Endothelial cell of umbilical vein (primary cell): ENCODE measurements at regions not wholly inside any gene's neighbourhood (a gene's known extent, or its start where the extent isn't known, plus 50 kb on each side); places are given as distances from the start of the nearest gene placed in this dataset.

Experiments used
- BruUV-seq: library from RNA; stranded (reverse); fragments of 400-500 nt; replicated peaks from 2 replicates; lab custom pipeline; 2021; lab: Mats Ljungman, UMichigan
- CTCF ChIA-PET: fragments of 300-600, 350-600 bp; sonication (Branson Sonifier 250); formaldehyde crosslinking; loops from one replicate; lab custom pipeline; 2021; ENCODE audit warnings: antibody characterized with exemption, inconsistent platforms; lab: Charles Lee
- POLR2A ChIA-PET: fragments of 300-600, 350-600 bp; sonication (Branson Sonifier 250); formaldehyde crosslinking; loops from one replicate; lab custom pipeline; 2021; ENCODE audit warnings: antibody characterized with exemption, inconsistent platforms; lab: Charles Lee
- DNase-seq: peaks from one replicate; pipeline ENCODE4 v3.0.0-alpha.2; 2011; ENCODE audit warnings: low read depth, low spot score
- FAIRE-seq: peaks from 2 replicates; lab custom pipeline; 2011; peaks lifted over from hg19 to GRCh38; lab: Jason Lieb, UNC
- H2AFZ ChIP-seq: 2 replicates; pipeline ENCODE4 v1.6.0; 2012; ENCODE audit warnings: low read depth, low read length, control low read depth, inconsistent platforms
- H3K27ac ChIP-seq: 2 replicates; pipeline ENCODE4 v1.5.1; 2011; ENCODE audit warnings: low read depth, mild to moderate bottlenecking, control low read depth, low read length, moderate library complexity; ENCODE audit not compliant: insufficient read depth
- H3K27me3 ChIP-seq, 2 experiments: 2 replicates each; pipeline versions ENCODE4 v1.6.0 to v1.6.1; 2011; ENCODE audit warnings: low read length in 2 of 2, mixed read lengths in 1 of 2; ENCODE audit not compliant: control insufficient read depth in 2 of 2, insufficient read depth in 2 of 2
- H3K36me3 ChIP-seq, 2 experiments: 2 replicates in 1 of 2; 3 replicates in 1 of 2; pipeline ENCODE4 v1.5.1; 2011; ENCODE audit warnings: low read length in 2 of 2, mild to moderate bottlenecking in 1 of 2, moderate library complexity in 1 of 2; ENCODE audit not compliant: control insufficient read depth in 2 of 2, insufficient read depth in 2 of 2; ENCODE audit errors: extremely low read depth in 1 of 2
- H3K4me1 ChIP-seq: 3 replicates; pipeline ENCODE4 v1.5.1; 2011; ENCODE audit warnings: mild to moderate bottlenecking, low read length; ENCODE audit not compliant: control insufficient read depth, insufficient read depth; ENCODE audit errors: extremely low read depth
- H3K4me2 ChIP-seq: 2 replicates; pipeline ENCODE4 v1.6.1; 2011; ENCODE audit warnings: low read length, control low read depth, mixed read lengths; ENCODE audit not compliant: insufficient read depth
- H3K4me3 ChIP-seq, 3 experiments: fragments of 200-600 bp in 1 of 3; sonication (generic), shearing (Covaris generic) in 1 of 3; replicated peaks in 1 of 3; 2 replicates each; pipeline ENCODE4 v1.5.1; 2011 to 2016; ENCODE audit warnings: control low read depth in 3 of 3, low read length in 3 of 3, mild to moderate bottlenecking in 2 of 3, inconsistent platforms in 1 of 3, low read depth in 1 of 3, moderate library complexity in 1 of 3; ENCODE audit not compliant: insufficient read depth in 1 of 3
- H3K79me2 ChIP-seq: 2 replicates; pipeline ENCODE4 v1.6.0; 2012; ENCODE audit warnings: low read length, inconsistent platforms; ENCODE audit not compliant: control insufficient read depth, insufficient read depth
- H3K9ac ChIP-seq: replicated peaks from 2 replicates; pipeline ENCODE3; 2011; ENCODE audit warnings: low read length, control low read depth; ENCODE audit not compliant: insufficient read depth; ENCODE audit errors: extremely low read depth
- H3K9me1 ChIP-seq: replicated peaks from 3 replicates; pipeline ENCODE4 v1.6.0; 2011; ENCODE audit warnings: mild to moderate bottlenecking, low read length; ENCODE audit not compliant: control insufficient read depth, insufficient read depth; ENCODE audit errors: extremely low read depth
- H3K9me3 ChIP-seq: replicated peaks from 2 replicates; pipeline ENCODE4 v1.5.1; 2012; ENCODE audit warnings: low read length, inconsistent platforms; ENCODE audit not compliant: control insufficient read depth, insufficient read depth
- H4K20me1 ChIP-seq: replicated peaks from 2 replicates; pipeline ENCODE3; 2011; ENCODE audit warnings: mild to moderate bottlenecking, low read length; ENCODE audit not compliant: control insufficient read depth, insufficient read depth; ENCODE audit errors: extremely low read depth
- EZH2 ChIP-seq: IDR thresholded peaks from 2 replicates; pipeline ENCODE4 v1.6.1; 2012; ENCODE audit warnings: borderline replicate concordance, low read depth, mild to moderate bottlenecking, moderate library complexity, low read length, inconsistent platforms; ENCODE audit not compliant: severe bottlenecking
- FOS ChIP-seq: IDR thresholded peaks from 2 replicates; pipeline ENCODE4 v1.6.1; 2011; ENCODE audit warnings: mild to moderate bottlenecking, low read length, moderate library complexity, borderline replicate concordance; ENCODE audit not compliant: insufficient read depth
- GATA2 ChIP-seq: IDR thresholded peaks from 2 replicates; pipeline ENCODE4 v1.7.0; 2011; ENCODE audit warnings: low read depth, mild to moderate bottlenecking, moderate library complexity, mixed read lengths, low read length; ENCODE audit not compliant: insufficient read length, insufficient read depth
- JUN ChIP-seq: IDR thresholded peaks from 2 replicates; pipeline ENCODE4 v1.6.1; 2011; ENCODE audit warnings: borderline replicate concordance, low read depth; ENCODE audit not compliant: insufficient read length, insufficient read depth
- MYC ChIP-seq: IDR thresholded peaks from one replicate; pipeline ENCODE4 v1.6.1; 2011; ENCODE audit warnings: mild to moderate bottlenecking, low read depth, low read length
- POLR2A ChIP-seq: IDR thresholded peaks from 2 replicates; pipeline ENCODE4 v1.6.1; 2012; ENCODE audit warnings: low read depth, mild to moderate bottlenecking, control low read depth, low read length
- POLR2AphosphoS5 ChIP-seq: IDR thresholded peaks from 2 replicates; pipeline ENCODE4 v1.6.1; 2012; ENCODE audit warnings: low read depth, mild to moderate bottlenecking, control low read depth, low read length, moderate library complexity; ENCODE audit not compliant: insufficient read depth
- dilution Hi-C: fragments of 300-500 bp; cut with MboI; formaldehyde crosslinking; loops from one replicate; pipeline ENCODE4 v1.15.0; 2019; ENCODE audit warnings: low sequenced_read_pairs; ENCODE audit not compliant: extremely low pct_ligation_motif_present
- intact Hi-C: fragments of 100-400 bp; cut with micrococcal nuclease; formaldehyde crosslinking; loops from one replicate; pipeline ENCODE4 v1.10.0; 2022
- TF ChIP-seq, protein P1 (sequence below): IDR thresholded peaks from 2 replicates; pipeline ENCODE4 v1.6.1; 2011; ENCODE audit not compliant: insufficient read depth, insufficient read length
- TF ChIP-seq, protein P2 (sequence below), 2 donors: IDR thresholded peaks; 1 replicate in 1 of 2; 2 replicates in 1 of 2; pipeline ENCODE4 v1.5.1; 2011; ENCODE audit warnings: low read length in 2 of 2, mild to moderate bottlenecking in 2 of 2, moderate library complexity in 2 of 2, control low read depth in 1 of 2, inconsistent platforms in 1 of 2, low read depth in 1 of 2; ENCODE audit not compliant: insufficient read depth in 1 of 2; ENCODE audit errors: extremely low read depth in 1 of 2

DNA sequence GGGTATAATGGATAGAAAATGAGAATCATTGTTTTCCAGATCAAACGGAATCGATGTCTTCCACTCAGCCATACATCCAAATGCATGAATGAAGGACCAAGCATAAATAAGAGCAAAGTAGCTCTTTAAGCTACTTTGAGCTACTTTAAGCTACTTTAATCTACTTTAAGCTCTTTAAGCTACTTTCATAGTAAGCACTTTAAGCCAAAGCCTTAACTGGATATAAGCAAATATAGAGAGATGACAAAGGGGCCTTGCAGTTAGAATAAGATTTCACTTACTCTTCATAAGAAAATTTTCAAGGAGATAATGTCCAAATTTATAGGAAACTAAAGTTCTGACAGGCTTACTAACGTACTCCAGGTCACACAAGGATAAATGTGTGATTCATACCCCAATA lies 355.6 kb upstream of the KITLG start:
- CTCF ChIA-PET = no interaction called here

More for the DNA sequence above, 355.6 kb upstream of the KITLG start:
- H4K20me1 ChIP-seq = no peaks in the 10 kb centered on the region
- H3K4me3 ChIP-seq = no peak overlapping the region
- POLR2A ChIA-PET = no interaction called here
- H3K4me2 ChIP-seq = no peak overlapping the region
- no peaks in the 10 kb centered on the region for H3K79me2 ChIP-seq
- no peaks in the 10 kb centered on the region for H3K9me1 ChIP-seq
- H3K36me3 ChIP-seq = no peaks in the 10 kb centered on the region
- no peak for TF ChIP-seq EZH2
- TF ChIP-seq, protein P1, sequence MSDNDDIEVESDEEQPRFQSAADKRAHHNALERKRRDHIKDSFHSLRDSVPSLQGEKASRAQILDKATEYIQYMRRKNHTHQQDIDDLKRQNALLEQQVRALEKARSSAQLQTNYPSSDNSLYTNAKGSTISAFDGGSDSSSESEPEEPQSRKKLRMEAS = no peak
- no peak for TF ChIP-seq POLR2AphosphoS5
- TF ChIP-seq, protein P2, sequence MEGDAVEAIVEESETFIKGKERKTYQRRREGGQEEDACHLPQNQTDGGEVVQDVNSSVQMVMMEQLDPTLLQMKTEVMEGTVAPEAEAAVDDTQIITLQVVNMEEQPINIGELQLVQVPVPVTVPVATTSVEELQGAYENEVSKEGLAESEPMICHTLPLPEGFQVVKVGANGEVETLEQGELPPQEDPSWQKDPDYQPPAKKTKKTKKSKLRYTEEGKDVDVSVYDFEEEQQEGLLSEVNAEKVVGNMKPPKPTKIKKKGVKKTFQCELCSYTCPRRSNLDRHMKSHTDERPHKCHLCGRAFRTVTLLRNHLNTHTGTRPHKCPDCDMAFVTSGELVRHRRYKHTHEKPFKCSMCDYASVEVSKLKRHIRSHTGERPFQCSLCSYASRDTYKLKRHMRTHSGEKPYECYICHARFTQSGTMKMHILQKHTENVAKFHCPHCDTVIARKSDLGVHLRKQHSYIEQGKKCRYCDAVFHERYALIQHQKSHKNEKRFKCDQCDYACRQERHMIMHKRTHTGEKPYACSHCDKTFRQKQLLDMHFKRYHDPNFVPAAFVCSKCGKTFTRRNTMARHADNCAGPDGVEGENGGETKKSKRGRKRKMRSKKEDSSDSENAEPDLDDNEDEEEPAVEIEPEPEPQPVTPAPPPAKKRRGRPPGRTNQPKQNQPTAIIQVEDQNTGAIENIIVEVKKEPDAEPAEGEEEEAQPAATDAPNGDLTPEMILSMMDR (IDR thresholded peaks at IDR 0.05; ENCODE audit: extremely low read depth in 1 of 2, insufficient read depth in 1 of 2, low read depth in 1 of 2, low read length in 2 of 2) = no peak
- TF ChIP-seq JUN = no peak
- no peak for TF ChIP-seq MYC
- TF ChIP-seq GATA2 = no peak
- TF ChIP-seq FOS = no peak
- TF ChIP-seq POLR2A = no peak
- peaks cover 6% of the 10 kb centered on the region for H3K4me1 ChIP-seq
- H3K9ac ChIP-seq = no peak overlapping the region
- peak overlapping the region; percentile 26 for H2AFZ ChIP-seq
- DNase-seq (no peak), FAIRE-seq (no peak)
- H3K27me3 ChIP-seq = no peaks in the 10 kb centered on the region
- BruUV-seq = no TSS peak
- no peaks in the 10 kb centered on the region for H3K9me3 ChIP-seq
- intact Hi-C loops = no loop called here
- H3K27ac ChIP-seq = no peak overlapping the region
- dilution Hi-C loops = no loop called here
